ENCODE measurements at regions not wholly inside any gene's neighbourhood (a gene's known extent, or its start where the extent isn't known, plus 50 kb on each side); places are given as distances from the start of the nearest gene placed in this dataset.

- DNase-seq (ENCODE audit: low read depth in 2 of 2), result no peak
Observed at GRCh38 chr9:99533421-99533820, 288.3 kb upstream of the NR4A3 start.

GRCh38 chr9:99537996-99538395, 283.7 kb upstream of the NR4A3 start:
- DNase-seq (ENCODE audit: low read depth in 2 of 2), result no peak

- DNase-seq (ENCODE audit: low read depth in 2 of 2), result no peak
Observed at GRCh38 chr9:99544526-99544925, 277.2 kb upstream of the NR4A3 start.

- DNase-seq (ENCODE audit: low read depth in 2 of 2), result no peak
Observed at GRCh38 chr9:99549441-99549840, 272.2 kb upstream of the NR4A3 start.

- DNase-seq (ENCODE audit: low read depth in 2 of 2), result no peak
Observed at GRCh38 chr9:99555792-99556191, 265.9 kb upstream of the NR4A3 start.

- DNase-seq (ENCODE audit: low read depth in 2 of 2), result no peak
Observed at GRCh38 chr9:99556998-99557397, 264.7 kb upstream of the NR4A3 start.

GRCh38 chr9:99557816-99558215, 263.9 kb upstream of the NR4A3 start:
- no peak for DNase-seq (ENCODE audit: low read depth in 2 of 2)

GRCh38 chr9:99559776-99560175, 261.9 kb upstream of the NR4A3 start:
- no peak for DNase-seq (ENCODE audit: low read depth in 2 of 2)

- DNase-seq (ENCODE audit: low read depth in 2 of 2), result no peak
Observed at GRCh38 chr9:99560561-99560960, 261.1 kb upstream of the NR4A3 start.

- DNase-seq (ENCODE audit: low read depth in 2 of 2), result no peak
Observed at GRCh38 chr9:99561509-99561917, 260.2 kb upstream of the NR4A3 start.

GRCh38 chr9:99561961-99562565, 259.6 kb upstream of the NR4A3 start:
- DNase-seq (ENCODE audit: low read depth in 2 of 2), result no peak

- DNase-seq (ENCODE audit: low read depth in 2 of 2), result no peak
Observed at GRCh38 chr9:99563364-99563763, 258.3 kb upstream of the NR4A3 start.

GRCh38 chr9:99565203-99565602, 256.5 kb upstream of the NR4A3 start:
- DNase-seq (ENCODE audit: low read depth in 2 of 2), result no peak

- no peak for DNase-seq (ENCODE audit: low read depth in 2 of 2)
Observed at GRCh38 chr9:99567436-99567835, 254.2 kb upstream of the NR4A3 start.

GRCh38 chr9:99569840-99570239, 251.8 kb upstream of the NR4A3 start:
- DNase-seq (ENCODE audit: low read depth in 2 of 2), result no peak

- no peak for DNase-seq (ENCODE audit: low read depth in 2 of 2)
Observed at GRCh38 chr9:99572567-99572966, 249.1 kb upstream of the NR4A3 start.

- DNase-seq (ENCODE audit: low read depth in 2 of 2), result no peak
Observed at GRCh38 chr9:99573085-99573484, 248.6 kb upstream of the NR4A3 start.

GRCh38 chr9:99573886-99574285, 247.8 kb upstream of the NR4A3 start:
- DNase-seq (ENCODE audit: low read depth in 2 of 2), result no peak

- DNase-seq (ENCODE audit: low read depth in 2 of 2), result no peak
Observed at GRCh38 chr9:99576002-99576401, 245.7 kb upstream of the NR4A3 start.

- no peak for DNase-seq (ENCODE audit: low read depth in 2 of 2)
Observed at GRCh38 chr9:99576876-99577275, 244.8 kb upstream of the NR4A3 start.

- no peak for DNase-seq (ENCODE audit: low read depth in 2 of 2)
Observed at GRCh38 chr9:99577351-99577750, 244.3 kb upstream of the NR4A3 start.

- no peak for DNase-seq (ENCODE audit: low read depth in 2 of 2)
Observed at GRCh38 chr9:99578666-99579065, 243.0 kb upstream of the NR4A3 start.

- DNase-seq (ENCODE audit: low read depth in 2 of 2), result no peak
Observed at GRCh38 chr9:99579964-99580363, 241.7 kb upstream of the NR4A3 start.

GRCh38 chr9:99582814-99583213, 238.9 kb upstream of the NR4A3 start:
- no peak for DNase-seq (ENCODE audit: low read depth in 2 of 2)
